COLO829 (cell line): ENCODE measurements at regions not wholly inside any gene's neighbourhood (a gene's known extent, or its start where the extent isn't known, plus 50 kb on each side); places are given as distances from the start of the nearest gene placed in this dataset.

Experiments
- DNase-seq: peaks from one replicate; pipeline ENCODE4 v3.0.0; 2012; ENCODE audit warnings: low spot score

DNA sequence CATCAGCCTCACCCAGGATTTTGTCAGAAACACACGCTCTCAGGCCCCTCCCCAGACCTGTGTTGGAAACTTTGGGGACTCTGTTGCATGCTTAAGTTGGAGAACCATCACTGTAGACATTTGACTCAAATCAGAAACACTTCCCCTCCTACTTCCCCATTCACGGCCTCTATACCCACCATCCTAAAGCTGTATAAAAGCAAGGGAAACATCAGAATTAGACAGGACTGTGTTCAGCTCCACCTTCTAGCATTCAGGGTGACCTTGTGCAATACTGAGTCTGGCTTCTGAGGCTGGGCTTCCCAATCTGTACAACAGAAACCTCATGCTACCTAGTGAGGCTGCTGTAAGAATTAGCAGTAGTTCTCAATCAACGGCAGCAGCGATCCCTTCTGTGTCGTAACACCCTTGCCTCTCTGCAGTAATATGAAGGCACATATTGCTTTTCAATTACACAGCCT is 252.3 kb downstream of the LY86 start:
- DNase-seq, result no peak

- no peak for DNase-seq
Observed at GRCh38 chr6:6841571-6841970, 253.1 kb downstream of the LY86 start.

DNA sequence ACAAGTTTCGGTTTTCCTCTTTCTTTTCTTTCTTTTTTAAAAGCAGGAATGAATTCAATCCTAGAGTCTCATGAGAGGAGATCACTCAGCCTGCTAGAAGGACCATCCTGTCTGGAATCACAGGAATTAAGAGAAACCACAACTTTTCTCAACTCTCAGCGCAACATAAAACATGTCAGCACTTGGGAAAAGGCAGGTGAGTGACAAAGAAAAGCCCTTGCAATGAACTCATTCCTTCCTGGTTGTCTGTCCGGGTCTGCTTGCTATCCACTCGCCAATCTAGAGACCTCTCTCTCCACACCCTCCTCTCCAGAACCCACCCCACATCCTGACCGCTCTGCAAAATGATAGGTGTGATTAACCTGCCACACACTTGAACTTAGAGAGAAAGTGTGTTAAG is 253.8 kb downstream of the LY86 start:
- no peak for DNase-seq

DNA sequence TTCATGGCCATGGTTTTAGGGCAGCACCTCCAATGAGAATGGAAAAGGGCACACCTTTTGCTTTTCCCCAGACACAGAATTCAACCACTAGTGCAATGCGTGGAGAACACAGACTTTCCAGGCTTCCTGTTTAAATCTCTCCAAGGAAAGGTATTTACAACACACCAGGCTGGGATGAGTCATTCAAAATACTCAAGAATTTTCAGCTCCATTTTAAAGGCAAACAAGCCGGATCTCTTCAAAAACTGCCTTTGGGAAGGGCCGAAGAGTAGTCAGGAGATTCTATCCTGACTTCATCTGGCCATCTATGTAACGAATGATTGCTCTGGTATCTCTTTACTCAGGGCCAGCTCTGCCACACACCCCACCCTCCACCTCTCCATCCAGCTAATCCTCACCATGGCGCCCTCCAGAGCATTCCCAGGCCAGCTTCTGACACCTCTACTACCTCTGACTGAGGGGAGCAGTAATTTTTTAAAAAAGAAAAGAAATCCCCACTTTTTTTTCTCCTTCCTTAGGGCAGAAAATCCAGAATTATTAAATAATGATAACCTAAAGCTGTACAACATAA is 254.6 kb downstream of the LY86 start:
- no peak for DNase-seq

DNA sequence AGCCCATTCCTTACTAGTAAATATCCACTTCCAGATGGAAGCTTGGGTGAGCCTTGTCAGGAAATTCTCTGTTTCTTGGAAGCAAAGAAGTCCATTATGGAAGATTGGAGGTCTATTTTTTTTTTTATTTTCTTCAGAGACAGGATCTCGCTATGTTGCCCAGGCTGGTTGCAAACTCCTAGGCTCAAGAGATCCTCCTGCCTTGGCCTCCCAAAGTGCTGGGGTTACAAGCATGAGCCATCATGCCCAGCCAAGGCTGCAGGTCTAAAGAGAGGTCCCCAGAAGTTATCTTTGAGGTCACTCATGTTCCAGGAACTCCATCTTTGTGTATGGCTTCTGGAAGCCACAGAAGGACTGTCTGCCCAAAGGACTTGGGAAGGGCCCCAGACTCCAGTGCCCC is 255.3 kb downstream of the LY86 start:
- no peak for DNase-seq

- DNase-seq, result no peak
Observed at GRCh38 chr6:6844530-6844929, 256.0 kb downstream of the LY86 start.

DNA sequence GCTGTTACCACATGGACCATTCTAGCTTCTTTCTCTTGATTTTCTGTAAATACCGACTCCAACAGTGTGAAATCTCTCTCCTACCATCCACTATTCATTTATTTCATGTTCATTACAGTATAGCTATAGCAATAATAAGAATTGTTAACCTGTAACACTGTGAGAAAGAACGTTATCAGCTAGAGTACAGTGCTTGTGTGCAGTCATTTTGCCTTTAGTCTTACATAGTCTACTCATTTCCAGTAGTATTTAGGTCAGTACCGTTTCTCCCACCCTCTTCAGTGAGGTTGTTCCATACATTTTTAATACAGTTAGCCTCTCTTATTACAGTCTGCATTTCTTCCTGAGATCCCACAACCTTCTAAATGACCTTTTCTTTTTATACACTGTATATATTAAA is 257.1 kb downstream of the LY86 start:
- DNase-seq, result no peak

- DNase-seq, result no peak
Observed at GRCh38 chr6:6847591-6847990, 259.1 kb downstream of the LY86 start.

- no peak for DNase-seq
Observed at GRCh38 chr6:6851059-6851948, 256.5 kb upstream of the RREB1 start.

DNA sequence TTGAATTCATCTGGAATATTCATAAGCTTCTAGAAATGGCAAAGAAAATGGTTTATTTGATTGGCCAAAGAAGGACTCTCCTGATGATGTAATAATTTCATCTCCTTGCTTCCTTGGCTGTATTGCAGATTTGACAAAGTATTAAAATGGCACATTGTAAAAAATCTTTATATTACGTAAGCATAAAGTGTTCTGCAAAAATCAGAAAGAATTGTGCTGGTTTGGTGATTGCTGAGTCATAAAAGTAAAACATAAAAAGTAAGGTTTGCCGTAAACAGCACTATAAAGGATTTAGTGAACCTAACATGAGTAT is 255.9 kb upstream of the RREB1 start:
- DNase-seq, result no peak

- no peak for DNase-seq
Observed at GRCh38 chr6:6856538-6857523, 250.9 kb upstream of the RREB1 start.

DNA sequence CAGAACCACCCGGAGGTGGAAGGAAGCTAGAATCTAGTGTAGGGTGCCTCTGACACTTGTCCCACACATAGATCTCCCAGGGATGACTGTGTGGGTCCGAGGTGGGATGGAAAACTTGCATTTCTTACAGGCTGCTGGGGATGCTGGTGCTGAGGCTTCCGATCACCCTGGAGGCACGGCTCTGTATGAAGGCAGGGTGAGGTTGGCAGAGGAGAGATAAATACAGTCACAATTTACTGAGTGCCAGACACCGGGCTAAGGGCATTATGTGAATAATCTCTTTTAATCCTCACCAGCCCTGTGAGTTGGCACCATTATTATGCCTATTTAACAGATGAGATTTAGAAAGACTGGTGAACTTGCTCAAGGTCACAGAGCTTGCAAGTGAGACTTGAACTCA is 250.2 kb upstream of the RREB1 start:
- no peak for DNase-seq

- no peak for DNase-seq
Observed at GRCh38 chr6:6858533-6858982, 249.2 kb upstream of the RREB1 start.

DNA sequence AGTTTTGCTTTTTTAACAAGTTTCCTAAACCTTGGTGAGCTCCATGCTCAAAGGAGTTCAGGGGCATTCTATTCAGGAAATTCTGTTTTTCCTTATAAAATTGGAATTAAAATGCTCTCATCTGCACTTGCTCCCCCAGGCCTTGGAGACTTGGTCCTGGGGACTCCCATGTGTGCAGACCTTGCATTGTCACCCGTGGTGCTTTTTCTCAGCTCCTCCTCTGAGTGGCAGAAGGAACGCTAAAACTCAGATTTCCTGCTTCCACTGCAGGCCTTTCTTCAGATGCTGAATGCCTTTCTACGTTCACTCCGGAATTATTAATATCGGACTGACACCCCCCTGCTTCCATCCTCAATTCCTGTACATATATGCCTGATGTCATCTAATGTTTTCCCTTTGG is 248.7 kb upstream of the RREB1 start:
- DNase-seq, result no peak

- no peak for DNase-seq
Observed at GRCh38 chr6:6859722-6860121, 248.0 kb upstream of the RREB1 start.

DNA sequence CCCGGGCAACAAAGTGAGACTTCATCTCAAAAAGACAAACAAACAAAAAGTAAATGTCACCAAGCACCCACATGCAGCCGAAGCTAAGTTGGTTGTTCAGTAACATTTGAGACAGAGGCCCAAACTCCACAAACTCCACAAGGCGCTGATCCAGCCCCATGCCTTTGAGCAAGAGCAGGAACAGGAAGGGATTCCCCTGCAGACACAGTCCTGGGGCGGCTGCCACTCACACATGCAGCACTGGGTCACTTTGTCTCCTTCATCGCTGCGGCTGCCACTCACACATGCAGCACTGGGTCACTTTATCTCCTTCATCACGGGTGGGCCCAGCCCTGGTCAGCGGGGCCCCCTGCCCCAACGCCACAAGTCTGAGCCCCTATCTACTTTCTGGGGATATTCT is 246.9 kb upstream of the RREB1 start:
- no peak for DNase-seq

GRCh38 chr6:6861351-6861894 is 246.3 kb upstream of the RREB1 start:
- no peak for DNase-seq

DNA sequence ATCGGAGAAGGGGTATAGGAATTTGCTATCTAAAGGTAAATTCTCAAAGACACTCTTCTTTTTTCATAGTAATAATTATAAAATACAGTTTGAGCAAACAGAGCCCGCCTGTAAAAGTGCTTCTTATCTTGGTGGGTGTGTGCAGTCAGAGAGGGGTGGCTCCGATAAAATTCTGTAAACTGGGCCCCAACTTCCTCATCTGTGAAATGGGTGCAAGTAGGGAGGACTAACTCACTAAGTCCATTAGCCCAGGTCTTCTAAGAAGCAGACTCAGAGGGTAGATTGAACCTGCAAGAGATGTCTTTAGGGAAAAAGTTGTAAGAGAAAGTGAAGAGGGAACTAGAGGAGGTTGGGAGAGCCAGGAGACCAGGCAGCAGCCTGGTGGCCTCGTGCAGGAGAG is 245.8 kb upstream of the RREB1 start:
- DNase-seq, result no peak

- DNase-seq, result no peak
Observed at GRCh38 chr6:6863970-6864639, 243.7 kb upstream of the RREB1 start.

GRCh38 chr6:6865611-6866010 is 242.2 kb upstream of the RREB1 start:
- DNase-seq, result no peak

GRCh38 chr6:6866656-6867403 is 240.9 kb upstream of the RREB1 start:
- DNase-seq, result no peak
